BLaER1 treated with 17β-estradiol and CSF1 and Interleukin-3, amounts not matched to agents 10 nM and 100 nM (cell line): ENCODE measurements at regions not wholly inside any gene's neighbourhood (a gene's known extent, or its start where the extent isn't known, plus 50 kb on each side); places are given as distances from the start of the nearest gene placed in this dataset.
A peak's percentile ranks its signal among the peaks of the same experiment; 100 is the strongest.

Experiments
- H3K27ac ChIP-seq, 11 experiments: shearing (Covaris generic); formaldehyde crosslinking; 2 replicates each; pipeline ENCODE4 v1.8.1; 2022
- H3K27me3 ChIP-seq, 11 experiments: shearing (Covaris generic); formaldehyde crosslinking; 2 replicates each; pipeline ENCODE4 v1.8.1; 2022
- H3K36me3 ChIP-seq, 11 experiments: shearing (Covaris generic); formaldehyde crosslinking; 2 replicates each; pipeline ENCODE4 v1.8.1; 2022
- H3K4me1 ChIP-seq, 10 experiments: shearing (Covaris generic); formaldehyde crosslinking; 2 replicates each; pipeline ENCODE4 v1.8.1; 2022
- H3K4me2 ChIP-seq, 11 experiments: shearing (Covaris generic); formaldehyde crosslinking; 2 replicates each; pipeline ENCODE4 v1.8.1; 2022
- H3K4me3 ChIP-seq, 10 experiments: shearing (Covaris generic); formaldehyde crosslinking; 2 replicates each; pipeline ENCODE4 v1.8.1; 2022
- H3K9ac ChIP-seq, 11 experiments: shearing (Covaris generic); formaldehyde crosslinking; 2 replicates each; pipeline ENCODE4 v1.8.1; 2022
- H3K9me3 ChIP-seq, 11 experiments: shearing (Covaris generic); formaldehyde crosslinking; replicated peaks in 1 of 11; 2 replicates each; pipeline ENCODE4 v1.8.1; 2022
- H4K20me1 ChIP-seq, 11 experiments: shearing (Covaris generic); formaldehyde crosslinking; 2 replicates each; pipeline ENCODE4 v1.8.1; 2022
- Cebpa-rat ChIP-seq, 11 experiments: shearing (Covaris generic); IDR thresholded peaks; 2 replicates each; pipeline ENCODE4 v1.8.1; 2022

- no peak overlapping the region for H3K4me2 ChIP-seq
- H3K4me1 ChIP-seq = no peaks in the 10 kb centered on the region
- TF ChIP-seq Cebpa-rat (IDR thresholded peaks at IDR 0.05) = no peak
- no peak overlapping the region for H3K27ac ChIP-seq
- peaks cover 0 to 11% (median 0%) of the 10 kb centered on the region in 11 experiments; a peak in 2 of 22 replicates for H3K9me3 ChIP-seq
- H3K9ac ChIP-seq = no peak overlapping the region
- no peak overlapping the region for H3K4me3 ChIP-seq
- H4K20me1 ChIP-seq = no peaks in the 10 kb centered on the region
- H3K36me3 ChIP-seq = no peaks in the 10 kb centered on the region
- H3K27me3 ChIP-seq = no peaks in the 10 kb centered on the region
Observed at GRCh38 chr3:87175732-87176131, 51.4 kb upstream of the CHMP2B start.

GRCh38 chr3:87173776-87174175, 53.3 kb upstream of the CHMP2B start:
- no peak overlapping the region for H3K9ac ChIP-seq
- H3K4me1 ChIP-seq = no peaks in the 10 kb centered on the region
- H3K9me3 ChIP-seq = peaks cover 0 to 11% (median 0%) of the 10 kb centered on the region in 11 experiments; a peak in 2 of 22 replicates
- no peak overlapping the region for H3K27ac ChIP-seq
- no peak for TF ChIP-seq Cebpa-rat (IDR thresholded peaks at IDR 0.05)
- H3K27me3 ChIP-seq = no peaks in the 10 kb centered on the region
- no peak overlapping the region for H3K4me2 ChIP-seq
- H3K36me3 ChIP-seq = no peaks in the 10 kb centered on the region
- no peak overlapping the region for H3K4me3 ChIP-seq
- H4K20me1 ChIP-seq = no peaks in the 10 kb centered on the region

GRCh38 chr3:87173071-87173470, 54.0 kb upstream of the CHMP2B start:
- Histone ChIP-seq H3K9ac (no peak overlapping the region), H3K27ac (no peak overlapping the region), H4K20me1 (no peaks in the 10 kb centered on the region), H3K36me3 (no peaks in the 10 kb centered on the region), H3K27me3 (no peaks in the 10 kb centered on the region), H3K4me1 (no peaks in the 10 kb centered on the region), H3K4me3 (no peak overlapping the region), H3K4me2 (no peak overlapping the region), H3K9me3 (peaks cover 0 to 11% (median 0%) of the 10 kb centered on the region in 11 experiments; a peak in 2 of 22 replicates)
- no peak for TF ChIP-seq Cebpa-rat (IDR thresholded peaks at IDR 0.05)

- H3K36me3 ChIP-seq = no peaks in the 10 kb centered on the region
- no peak overlapping the region for H3K27ac ChIP-seq
- H3K9me3 ChIP-seq = no peaks in the 10 kb centered on the region
- H4K20me1 ChIP-seq = no peaks in the 10 kb centered on the region
- H3K4me1 ChIP-seq = no peaks in the 10 kb centered on the region
- peak overlapping the region in 5 of 11 experiments; percentile 9 to 73 (median 34); a peak in 4 of 22 replicates for H3K4me2 ChIP-seq
- no peak for TF ChIP-seq Cebpa-rat (IDR thresholded peaks at IDR 0.05)
- no peak overlapping the region for H3K4me3 ChIP-seq
- H3K27me3 ChIP-seq = no peaks in the 10 kb centered on the region
- no peak overlapping the region for H3K9ac ChIP-seq
Observed at GRCh38 chr3:87167628-87168456, 59.3 kb upstream of the CHMP2B start.

- Histone ChIP-seq H3K4me1 (no peaks in the 10 kb centered on the region), H3K4me2 (no peak overlapping the region), H3K9ac (no peak overlapping the region), H4K20me1 (no peaks in the 10 kb centered on the region), H3K9me3 (no peaks in the 10 kb centered on the region), H3K36me3 (no peaks in the 10 kb centered on the region), H3K27ac (no peak overlapping the region), H3K4me3 (no peak overlapping the region), H3K27me3 (no peaks in the 10 kb centered on the region)
- no peak for TF ChIP-seq Cebpa-rat (IDR thresholded peaks at IDR 0.05)
Observed at GRCh38 chr3:87164245-87164644, 62.9 kb upstream of the CHMP2B start.

GRCh38 chr3:87161851-87162250, 65.3 kb upstream of the CHMP2B start:
- H3K4me3 ChIP-seq = no peak overlapping the region
- no peaks in the 10 kb centered on the region for H3K27me3 ChIP-seq
- H3K9me3 ChIP-seq = no peaks in the 10 kb centered on the region
- no peaks in the 10 kb centered on the region for H3K36me3 ChIP-seq
- no peak overlapping the region for H3K9ac ChIP-seq
- H3K4me1 ChIP-seq = no peaks in the 10 kb centered on the region
- H3K4me2 ChIP-seq = no peak overlapping the region
- no peak overlapping the region for H3K27ac ChIP-seq
- H4K20me1 ChIP-seq = no peaks in the 10 kb centered on the region
- TF ChIP-seq Cebpa-rat (IDR thresholded peaks at IDR 0.05) = no peak

GRCh38 chr3:87161417-87161816, 65.7 kb upstream of the CHMP2B start:
- TF ChIP-seq Cebpa-rat (IDR thresholded peaks at IDR 0.05) = no peak
- H3K36me3 ChIP-seq = no peaks in the 10 kb centered on the region
- H3K9me3 ChIP-seq = no peaks in the 10 kb centered on the region
- H3K4me3 ChIP-seq = no peak overlapping the region
- H4K20me1 ChIP-seq = no peaks in the 10 kb centered on the region
- no peak overlapping the region for H3K9ac ChIP-seq
- H3K4me2 ChIP-seq = no peak overlapping the region
- H3K27me3 ChIP-seq = no peaks in the 10 kb centered on the region
- H3K4me1 ChIP-seq = no peaks in the 10 kb centered on the region
- no peak overlapping the region for H3K27ac ChIP-seq

GRCh38 chr3:87161013-87161412, 66.1 kb upstream of the CHMP2B start:
- H3K27ac ChIP-seq = no peak overlapping the region
- H3K4me1 ChIP-seq = no peaks in the 10 kb centered on the region
- H3K4me2 ChIP-seq = no peak overlapping the region
- TF ChIP-seq Cebpa-rat (IDR thresholded peaks at IDR 0.05) = no peak
- H3K9ac ChIP-seq = no peak overlapping the region
- H3K9me3 ChIP-seq = no peaks in the 10 kb centered on the region
- no peak overlapping the region for H3K4me3 ChIP-seq
- H3K36me3 ChIP-seq = no peaks in the 10 kb centered on the region
- H3K27me3 ChIP-seq = no peaks in the 10 kb centered on the region
- H4K20me1 ChIP-seq = no peaks in the 10 kb centered on the region

GRCh38 chr3:87158823-87159222, 68.3 kb upstream of the CHMP2B start:
- Histone ChIP-seq H3K4me3 (no peak overlapping the region), H3K4me1 (no peaks in the 10 kb centered on the region), H3K4me2 (no peak overlapping the region), H4K20me1 (no peaks in the 10 kb centered on the region), H3K36me3 (no peaks in the 10 kb centered on the region), H3K27ac (no peak overlapping the region), H3K9me3 (no peaks in the 10 kb centered on the region), H3K27me3 (no peaks in the 10 kb centered on the region), H3K9ac (no peak overlapping the region)
- no peak for TF ChIP-seq Cebpa-rat (IDR thresholded peaks at IDR 0.05)

GRCh38 chr3:87148020-87148419, 79.1 kb upstream of the CHMP2B start:
- Histone ChIP-seq H3K4me2 (no peak overlapping the region), H3K27me3 (no peaks in the 10 kb centered on the region), H3K36me3 (no peaks in the 10 kb centered on the region), H3K9ac (no peak overlapping the region), H3K9me3 (peaks cover 6 to 28% (median 12%) of the 10 kb centered on the region in 11 experiments), H3K4me3 (no peak overlapping the region), H3K4me1 (no peaks in the 10 kb centered on the region), H4K20me1 (no peaks in the 10 kb centered on the region), H3K27ac (no peak overlapping the region)
- no peak for TF ChIP-seq Cebpa-rat (IDR thresholded peaks at IDR 0.05)
